ENCODE measurements at regions not wholly inside any gene's neighbourhood (a gene's known extent, or its start where the extent isn't known, plus 50 kb on each side); places are given as distances from the start of the nearest gene placed in this dataset.

- no peak for DNase-seq (ENCODE audit: low read depth in 1 of 2, low spot score in 1 of 2)
- no peak for TF ChIP-seq SPI1 (IDR thresholded peaks at IDR 0.05; ENCODE audit: borderline replicate concordance, low read depth)
- no peak for TF ChIP-seq POLR2AphosphoS5 (IDR thresholded peaks at IDR 0.05; ENCODE audit: low read depth)
- TF ChIP-seq GABPA (IDR thresholded peaks at IDR 0.05; ENCODE audit: low read depth): no peak
- no peak for TF ChIP-seq CTCF (IDR thresholded peaks at IDR 0.05; ENCODE audit: insufficient read depth, low read length)
- TF ChIP-seq, protein P1, sequence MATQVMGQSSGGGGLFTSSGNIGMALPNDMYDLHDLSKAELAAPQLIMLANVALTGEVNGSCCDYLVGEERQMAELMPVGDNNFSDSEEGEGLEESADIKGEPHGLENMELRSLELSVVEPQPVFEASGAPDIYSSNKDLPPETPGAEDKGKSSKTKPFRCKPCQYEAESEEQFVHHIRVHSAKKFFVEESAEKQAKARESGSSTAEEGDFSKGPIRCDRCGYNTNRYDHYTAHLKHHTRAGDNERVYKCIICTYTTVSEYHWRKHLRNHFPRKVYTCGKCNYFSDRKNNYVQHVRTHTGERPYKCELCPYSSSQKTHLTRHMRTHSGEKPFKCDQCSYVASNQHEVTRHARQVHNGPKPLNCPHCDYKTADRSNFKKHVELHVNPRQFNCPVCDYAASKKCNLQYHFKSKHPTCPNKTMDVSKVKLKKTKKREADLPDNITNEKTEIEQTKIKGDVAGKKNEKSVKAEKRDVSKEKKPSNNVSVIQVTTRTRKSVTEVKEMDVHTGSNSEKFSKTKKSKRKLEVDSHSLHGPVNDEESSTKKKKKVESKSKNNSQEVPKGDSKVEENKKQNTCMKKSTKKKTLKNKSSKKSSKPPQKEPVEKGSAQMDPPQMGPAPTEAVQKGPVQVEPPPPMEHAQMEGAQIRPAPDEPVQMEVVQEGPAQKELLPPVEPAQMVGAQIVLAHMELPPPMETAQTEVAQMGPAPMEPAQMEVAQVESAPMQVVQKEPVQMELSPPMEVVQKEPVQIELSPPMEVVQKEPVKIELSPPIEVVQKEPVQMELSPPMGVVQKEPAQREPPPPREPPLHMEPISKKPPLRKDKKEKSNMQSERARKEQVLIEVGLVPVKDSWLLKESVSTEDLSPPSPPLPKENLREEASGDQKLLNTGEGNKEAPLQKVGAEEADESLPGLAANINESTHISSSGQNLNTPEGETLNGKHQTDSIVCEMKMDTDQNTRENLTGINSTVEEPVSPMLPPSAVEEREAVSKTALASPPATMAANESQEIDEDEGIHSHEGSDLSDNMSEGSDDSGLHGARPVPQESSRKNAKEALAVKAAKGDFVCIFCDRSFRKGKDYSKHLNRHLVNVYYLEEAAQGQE (IDR thresholded peaks at IDR 0.05; ENCODE audit: insufficient replicate concordance, low read depth): no peak
- Histone ChIP-seq H3K4me3 (replicated peaks; ENCODE audit: insufficient read depth, low read length) (no peak overlapping the region), H3K27me3 (ENCODE audit: insufficient read depth, poor library complexity, severe bottlenecking) (no peaks in the 10 kb centered on the region), H3K27ac (replicated peaks) (no peak overlapping the region)
Measured at GRCh38 chr14:71541271-71541670, 391.0 kb upstream of the RGS6 start.

DNA sequence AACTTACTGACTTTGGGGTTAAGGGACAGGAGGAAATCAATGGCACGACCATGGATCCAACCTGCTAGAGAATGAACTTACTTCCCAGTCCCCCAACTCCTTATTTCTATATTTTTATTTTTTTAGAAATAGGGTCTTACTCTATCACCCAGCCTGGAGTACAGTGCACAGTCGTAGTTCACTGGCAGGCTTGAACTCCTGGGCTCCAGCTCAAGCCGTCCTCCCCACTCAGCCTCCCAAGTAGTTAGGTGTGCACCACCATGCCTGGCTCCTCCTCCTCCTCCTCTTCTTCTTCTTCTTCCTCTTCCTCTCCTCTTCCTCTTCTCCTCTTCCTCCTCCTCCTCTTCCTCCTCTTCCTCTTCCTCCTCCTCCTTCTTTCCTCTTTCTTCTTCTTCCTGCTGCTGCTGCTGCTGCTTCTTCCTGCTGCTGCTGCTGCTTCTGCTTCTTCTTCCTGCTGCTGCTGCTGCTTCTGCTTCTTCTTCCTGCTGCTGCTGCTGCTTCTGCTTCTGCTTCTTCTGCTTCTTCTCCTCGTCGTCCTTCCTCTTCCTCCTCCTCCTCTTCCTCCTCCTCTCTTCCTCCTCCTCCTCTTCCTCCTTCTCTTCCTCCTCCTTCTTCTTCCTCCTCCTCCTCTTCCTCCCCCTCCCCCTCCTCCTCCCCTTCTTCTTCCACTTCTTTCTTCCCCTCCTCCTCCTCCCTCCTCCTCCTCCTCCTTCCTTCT, 390.1 kb upstream of the RGS6 start:
- TF ChIP-seq CTCF (IDR thresholded peaks at IDR 0.05; ENCODE audit: insufficient read depth, low read length) (no peak), SPI1 (IDR thresholded peaks at IDR 0.05; ENCODE audit: borderline replicate concordance, low read depth) (no peak; the same call in 1 of the 2 replicates), POLR2AphosphoS5 (IDR thresholded peaks at IDR 0.05; ENCODE audit: low read depth) (no peak)
- Histone ChIP-seq H3K27ac (replicated peaks) (no peak overlapping the region), H3K27me3 (ENCODE audit: insufficient read depth, poor library complexity, severe bottlenecking) (no peaks in the 10 kb centered on the region), H3K4me3 (replicated peaks; ENCODE audit: insufficient read depth, low read length) (no peak overlapping the region)
- peak; percentile 26 to 31 for DNase-seq (ENCODE audit: low read depth in 1 of 2, low spot score in 1 of 2)

DNA sequence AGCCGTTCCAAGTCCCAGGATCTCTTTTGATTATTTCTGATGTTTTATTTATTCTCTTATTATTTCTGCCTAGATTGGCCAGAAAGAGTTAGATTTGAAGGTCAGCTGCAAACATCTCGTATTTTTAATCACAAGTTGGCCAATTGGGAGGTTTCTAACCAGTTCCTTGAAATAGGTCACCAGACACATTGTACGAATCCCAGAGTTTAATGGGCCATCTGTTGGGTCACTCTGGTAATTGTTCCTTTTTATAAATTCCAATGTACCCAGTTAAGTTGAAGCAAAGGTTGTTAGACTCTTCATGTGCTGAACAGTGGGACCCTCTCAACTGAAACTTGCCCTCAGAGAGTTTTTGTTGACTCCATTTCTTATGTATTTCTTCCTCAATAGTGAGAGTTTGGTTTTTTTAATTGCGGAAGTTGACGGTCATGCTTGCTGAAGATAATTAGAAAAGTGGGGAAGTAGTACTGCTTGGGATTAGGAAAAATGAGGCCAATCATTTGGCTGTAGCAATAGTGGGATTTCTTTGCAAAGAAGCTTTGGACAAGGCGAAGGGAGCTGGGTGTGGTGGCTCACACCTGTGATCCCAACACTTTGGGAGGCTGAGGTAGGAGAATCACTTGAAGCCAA, 382.7 kb upstream of the RGS6 start:
- H3K27ac ChIP-seq (replicated peaks): peak overlapping the region; percentile 51; the same call in 1 of the 2 replicates
- DNase-seq (ENCODE audit: low read depth in 1 of 2, low spot score in 1 of 2): peak in 1 of 2 experiments; percentile 7
- H3K4me3 ChIP-seq (replicated peaks; ENCODE audit: insufficient read depth, low read length): no peak overlapping the region
- TF ChIP-seq, protein P1 (IDR thresholded peaks at IDR 0.05; ENCODE audit: insufficient replicate concordance, low read depth): no peak
- TF ChIP-seq CTCF (IDR thresholded peaks at IDR 0.05; ENCODE audit: insufficient read depth, low read length) (no peak), SPI1 (IDR thresholded peaks at IDR 0.05; ENCODE audit: borderline replicate concordance, low read depth) (no peak), POLR2AphosphoS5 (IDR thresholded peaks at IDR 0.05; ENCODE audit: low read depth) (no peak), GABPA (IDR thresholded peaks at IDR 0.05; ENCODE audit: low read depth) (no peak)
- H3K27me3 ChIP-seq (ENCODE audit: insufficient read depth, poor library complexity, severe bottlenecking): no peaks in the 10 kb centered on the region
